RWPE2 (cell line): ENCODE measurements at regions not wholly inside any gene's neighbourhood (a gene's known extent, or its start where the extent isn't known, plus 50 kb on each side); places are given as distances from the start of the nearest gene placed in this dataset.
"Not testable (repeated sequence)": the region's sequence is repeated elsewhere in the genome, so short reads cannot be mapped to it uniquely, and the experiment has no call there.

Experiments
- ATAC-seq: fragments of 200-7000 bp; cut with Tn5 transposase; 3 replicates; pipeline ENCODE4 v1.9.1; 2021; ENCODE audit warnings: low read depth
- DNase-seq: peaks from one replicate; pipeline ENCODE4 v3.0.0-alpha.2; 2020; ENCODE audit warnings: low spot score
- H3K27ac ChIP-seq: fragments of 450-650 bp; 2 replicates; pipeline ENCODE4 v1.5.1; 2017; ENCODE audit warnings: mild to moderate bottlenecking; ENCODE audit not compliant: poor library complexity, severe bottlenecking
- H3K27me3 ChIP-seq: fragments of 250-450 bp; sonication (Bioruptor Pico); 2 replicates; pipeline ENCODE4 v1.5.1; 2021; ENCODE audit warnings: mild to moderate bottlenecking, moderate library complexity; ENCODE audit not compliant: insufficient read depth, poor library complexity, severe bottlenecking
- H3K36me3 ChIP-seq: fragments of 250-450 bp; sonication (Bioruptor Pico); 2 replicates; pipeline ENCODE4 v1.5.1; 2020; ENCODE audit warnings: low read depth, mild to moderate bottlenecking, moderate library complexity
- H3K4me1 ChIP-seq: fragments of 250-450 bp; sonication (Bioruptor Pico); 2 replicates; pipeline ENCODE4 v1.5.1; 2021; ENCODE audit warnings: mild to moderate bottlenecking, moderate library complexity; ENCODE audit not compliant: insufficient read depth, poor library complexity, severe bottlenecking
- H3K4me3 ChIP-seq: fragments of 250-450 bp; sonication (Bioruptor Pico); 2 replicates; pipeline ENCODE4 v1.5.1; 2021; ENCODE audit warnings: mild to moderate bottlenecking, moderate library complexity; ENCODE audit not compliant: severe bottlenecking
- H3K9me3 ChIP-seq: fragments of 250-450 bp; sonication (Bioruptor Pico); 2 replicates; pipeline ENCODE4 v1.5.1; 2021; ENCODE audit warnings: mild to moderate bottlenecking, moderate library complexity; ENCODE audit not compliant: severe bottlenecking
- TF ChIP-seq, protein P1 (sequence below): fragments of 450-650 bp; IDR thresholded peaks from one replicate; pipeline ENCODE4 v1.5.1; 2017; ENCODE audit warnings: mild to moderate bottlenecking, moderate library complexity; ENCODE audit not compliant: poor library complexity, severe bottlenecking

DNA sequence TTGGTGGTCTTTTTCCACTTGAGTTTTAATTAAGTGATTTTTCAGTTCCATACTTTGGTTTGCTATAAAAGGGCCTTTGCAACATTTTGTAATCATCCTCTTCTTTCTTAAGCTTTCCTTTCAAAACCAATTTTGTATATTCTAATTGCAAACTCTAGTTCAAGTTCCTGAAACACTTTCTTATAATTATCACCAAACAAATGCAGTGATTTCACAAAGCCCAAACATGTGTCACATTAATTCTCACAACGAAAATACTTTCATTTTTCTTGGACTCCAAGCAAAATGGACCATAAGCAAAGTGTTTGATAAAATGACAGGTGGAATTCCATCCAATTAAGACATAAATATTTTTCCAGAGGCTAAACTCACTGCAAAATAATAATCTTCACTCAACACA lies 188.2 kb upstream of the IRX5 start:
- no peak overlapping the region for H3K4me3 ChIP-seq
- no peak overlapping the region for H3K27ac ChIP-seq
- no peaks in the 10 kb centered on the region for H3K4me1 ChIP-seq
- DNase-seq (no peak), ATAC-seq (no peak)
- no peaks in the 10 kb centered on the region for H3K9me3 ChIP-seq
- TF ChIP-seq, protein P1, sequence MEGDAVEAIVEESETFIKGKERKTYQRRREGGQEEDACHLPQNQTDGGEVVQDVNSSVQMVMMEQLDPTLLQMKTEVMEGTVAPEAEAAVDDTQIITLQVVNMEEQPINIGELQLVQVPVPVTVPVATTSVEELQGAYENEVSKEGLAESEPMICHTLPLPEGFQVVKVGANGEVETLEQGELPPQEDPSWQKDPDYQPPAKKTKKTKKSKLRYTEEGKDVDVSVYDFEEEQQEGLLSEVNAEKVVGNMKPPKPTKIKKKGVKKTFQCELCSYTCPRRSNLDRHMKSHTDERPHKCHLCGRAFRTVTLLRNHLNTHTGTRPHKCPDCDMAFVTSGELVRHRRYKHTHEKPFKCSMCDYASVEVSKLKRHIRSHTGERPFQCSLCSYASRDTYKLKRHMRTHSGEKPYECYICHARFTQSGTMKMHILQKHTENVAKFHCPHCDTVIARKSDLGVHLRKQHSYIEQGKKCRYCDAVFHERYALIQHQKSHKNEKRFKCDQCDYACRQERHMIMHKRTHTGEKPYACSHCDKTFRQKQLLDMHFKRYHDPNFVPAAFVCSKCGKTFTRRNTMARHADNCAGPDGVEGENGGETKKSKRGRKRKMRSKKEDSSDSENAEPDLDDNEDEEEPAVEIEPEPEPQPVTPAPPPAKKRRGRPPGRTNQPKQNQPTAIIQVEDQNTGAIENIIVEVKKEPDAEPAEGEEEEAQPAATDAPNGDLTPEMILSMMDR, result no peak
- H3K27me3 ChIP-seq, result no peaks in the 10 kb centered on the region
- no peaks in the 10 kb centered on the region for H3K36me3 ChIP-seq

DNA sequence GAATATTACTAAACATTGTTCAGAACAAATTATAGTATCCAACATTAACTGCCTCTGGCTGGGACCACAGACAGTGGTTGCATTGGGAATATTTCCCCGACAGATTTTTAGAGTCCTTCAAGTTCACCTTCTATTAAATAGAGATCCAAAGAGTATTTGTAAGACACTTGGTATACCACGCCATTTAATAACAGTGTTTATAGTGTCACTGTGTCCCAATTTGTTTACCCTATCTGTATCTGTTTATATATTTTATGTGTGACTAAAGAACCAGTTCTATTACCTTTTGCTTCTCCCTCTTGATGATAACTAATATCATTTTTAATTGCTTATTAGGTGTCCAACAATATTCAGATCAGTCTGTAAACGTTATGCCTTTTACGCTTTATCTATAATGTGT lies 191.3 kb upstream of the IRX5 start:
- DNase-seq, result no peak
- Histone ChIP-seq H3K4me1 (peaks cover 1% of the 10 kb centered on the region), H3K27ac (no peak overlapping the region), H3K27me3 (no peaks in the 10 kb centered on the region), H3K9me3 (no peaks in the 10 kb centered on the region), H3K4me3 (no peak overlapping the region), H3K36me3 (no peaks in the 10 kb centered on the region)
- no peak for ATAC-seq
- TF ChIP-seq, protein P1, result no peak

DNA sequence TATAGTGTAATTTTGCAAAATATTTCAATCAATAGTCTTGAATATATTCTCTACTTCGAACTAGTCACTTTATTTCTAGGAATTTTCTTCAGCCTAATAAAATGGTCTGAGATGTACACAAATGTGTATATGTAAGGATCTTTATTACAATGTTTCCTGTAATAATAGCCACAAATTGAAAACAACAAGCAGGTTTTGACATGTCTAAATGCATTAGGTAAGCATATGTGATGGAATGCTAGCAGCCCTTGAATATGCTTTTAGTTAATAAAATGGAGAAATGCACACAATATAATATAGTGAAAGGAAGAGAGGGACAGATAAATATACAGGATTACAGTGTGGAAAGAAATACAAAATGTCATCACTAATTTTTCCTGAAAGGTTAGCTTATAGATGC lies 196.5 kb upstream of the IRX5 start:
- DNase-seq, result no peak
- Histone ChIP-seq H3K27ac (no peak overlapping the region), H3K4me1 (peaks cover 6% of the 10 kb centered on the region), H3K4me3 (no peak overlapping the region), H3K27me3 (no peaks in the 10 kb centered on the region), H3K36me3 (no peaks in the 10 kb centered on the region), H3K9me3 (no peaks in the 10 kb centered on the region)
- ATAC-seq, result no peak
- TF ChIP-seq, protein P1, result no peak

DNA sequence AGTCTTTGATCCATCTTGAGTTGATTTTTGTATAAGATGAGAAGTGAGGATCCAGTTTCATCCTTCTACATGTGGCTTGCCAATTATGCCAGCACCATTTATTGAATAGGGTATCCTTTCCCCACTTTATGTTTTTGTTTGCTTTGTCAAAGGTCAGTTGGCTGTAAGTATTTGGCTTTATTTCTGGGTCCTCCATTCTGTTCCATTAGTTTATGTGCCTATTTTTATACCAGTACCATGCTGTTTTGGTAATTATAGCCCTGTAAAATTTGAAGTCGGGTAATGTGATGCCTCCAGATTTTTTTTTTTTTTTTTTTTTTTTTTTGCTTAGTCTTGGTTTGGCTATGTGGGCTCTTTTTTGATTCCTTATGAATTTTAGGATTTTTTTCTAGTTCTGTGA lies 203.0 kb upstream of the IRX5 start:
- not testable (repeated sequence) for H3K4me3 ChIP-seq, DNase-seq, H3K4me1 ChIP-seq, H3K27ac ChIP-seq, H3K36me3 ChIP-seq, H3K27me3 ChIP-seq, ATAC-seq, H3K9me3 ChIP-seq

DNA sequence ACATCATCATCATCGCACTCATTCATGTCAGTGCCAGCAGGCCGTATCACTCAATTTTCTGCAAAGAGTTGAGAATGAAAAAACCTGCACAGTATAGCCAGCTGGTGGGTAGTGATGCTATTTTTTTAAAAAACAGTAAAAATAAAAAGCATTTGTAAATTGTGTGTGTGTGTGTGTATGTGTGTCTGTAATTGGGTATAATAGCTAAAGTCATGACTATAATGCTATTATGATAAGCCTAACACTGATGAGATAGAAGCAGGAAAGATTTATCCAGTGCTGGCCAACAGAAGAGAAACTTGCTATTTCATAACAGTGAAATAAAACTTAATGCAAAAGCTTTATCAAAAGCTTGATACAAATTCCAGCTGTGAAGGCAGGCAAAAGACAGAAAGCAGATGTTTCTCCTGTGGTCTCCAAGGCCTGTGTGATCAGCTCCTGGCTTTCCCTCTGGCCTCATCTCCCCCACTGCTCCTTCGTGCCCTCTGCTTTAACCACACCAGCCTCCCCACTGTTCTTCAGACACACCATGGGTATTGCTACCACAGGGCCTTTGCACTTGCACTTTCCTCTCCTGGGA lies 206.2 kb upstream of the IRX5 start:
- H3K27ac ChIP-seq, result no peak overlapping the region
- no peaks in the 10 kb centered on the region for H3K9me3 ChIP-seq
- H3K4me1 ChIP-seq, result no peaks in the 10 kb centered on the region
- H3K27me3 ChIP-seq, result no peaks in the 10 kb centered on the region
- TF ChIP-seq, protein P1, result no peak
- H3K36me3 ChIP-seq, result no peaks in the 10 kb centered on the region
- H3K4me3 ChIP-seq, result no peak overlapping the region
- no peak for ATAC-seq
- no peak for DNase-seq
